PC-9 (cell line): ENCODE measurements at regions not wholly inside any gene's neighbourhood (a gene's known extent, or its start where the extent isn't known, plus 50 kb on each side); places are given as distances from the start of the nearest gene placed in this dataset.

ENCODE experiments used
- CTCF ChIP-seq: fragments of 200-600 bp; sonication (generic); conservative IDR thresholded peaks from 2 replicates; pipeline ENCODE4 v1.6.1; 2017; ENCODE audit warnings: mixed run types, antibody characterized with exemption, mild to moderate bottlenecking, moderate library complexity
- EZH2 ChIP-seq: fragments of 200-600 bp; sonication (generic); IDR thresholded peaks from 2 replicates; pipeline ENCODE4 v1.8.0; 2017; ENCODE audit warnings: antibody characterized with exemption, low read depth

GRCh38 chr22:49590851-49591445 lies 236.7 kb downstream of the BRD1 start:
- TF ChIP-seq CTCF: no peak
- no peak for TF ChIP-seq EZH2
